HEK293T (cell line): ENCODE measurements at regions not wholly inside any gene's neighbourhood (a gene's known extent, or its start where the extent isn't known, plus 50 kb on each side); places are given as distances from the start of the nearest gene placed in this dataset.
"Not testable (repeated sequence)": the region's sequence is repeated elsewhere in the genome, so short reads cannot be mapped to it uniquely, and the experiment has no call there.

Experiments used
- BHLHE40 ChIP-seq: fragments of 450-650 bp; IDR thresholded peaks from 2 replicates; pipeline ENCODE4 v1.6.1; 2016; ENCODE audit warnings: mild to moderate bottlenecking, moderate library complexity, borderline replicate concordance
- FOXM1 ChIP-seq: fragments of 450-650 bp; IDR thresholded peaks from 2 replicates; pipeline ENCODE4 v1.6.1; 2017; ENCODE audit warnings: mild to moderate bottlenecking, borderline replicate concordance
- HDGF ChIP-seq: fragments of 450-650 bp; IDR thresholded peaks from 2 replicates; pipeline ENCODE4 v1.6.1; 2017; ENCODE audit warnings: antibody characterized with exemption, borderline replicate concordance
- NFRKB ChIP-seq: fragments of 450-650 bp; IDR thresholded peaks from 2 replicates; pipeline ENCODE4 v1.6.1; 2016; ENCODE audit warnings: mild to moderate bottlenecking, moderate library complexity
- ZNF384 ChIP-seq: fragments of 450-650 bp; IDR thresholded peaks from 2 replicates; pipeline ENCODE4 v1.6.1; 2016
- TF ChIP-seq, protein P1 (sequence below): fragments of 450-650 bp; IDR thresholded peaks from 2 replicates; pipeline ENCODE4 v1.6.1; 2016

DNA sequence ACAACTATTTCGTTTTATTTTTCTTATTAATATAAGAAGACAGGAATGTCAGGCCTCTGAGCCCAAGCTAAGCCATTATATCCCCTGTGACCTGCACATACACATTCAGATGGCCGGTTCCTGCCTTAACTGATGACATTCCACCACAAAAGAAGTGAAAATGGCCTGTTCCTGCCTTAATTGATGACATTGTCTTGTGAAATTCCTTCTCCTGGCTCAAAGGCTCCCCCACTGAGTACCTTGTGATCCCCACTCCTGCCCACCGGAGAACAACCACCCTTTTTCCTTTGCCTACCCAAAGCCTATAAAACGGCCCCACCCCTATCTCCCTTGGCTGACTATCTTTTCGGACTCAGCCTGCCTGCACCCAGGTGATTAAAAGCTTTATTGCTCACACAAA, 672.5 kb upstream of the GJE1 start:
- TF ChIP-seq, protein P1, sequence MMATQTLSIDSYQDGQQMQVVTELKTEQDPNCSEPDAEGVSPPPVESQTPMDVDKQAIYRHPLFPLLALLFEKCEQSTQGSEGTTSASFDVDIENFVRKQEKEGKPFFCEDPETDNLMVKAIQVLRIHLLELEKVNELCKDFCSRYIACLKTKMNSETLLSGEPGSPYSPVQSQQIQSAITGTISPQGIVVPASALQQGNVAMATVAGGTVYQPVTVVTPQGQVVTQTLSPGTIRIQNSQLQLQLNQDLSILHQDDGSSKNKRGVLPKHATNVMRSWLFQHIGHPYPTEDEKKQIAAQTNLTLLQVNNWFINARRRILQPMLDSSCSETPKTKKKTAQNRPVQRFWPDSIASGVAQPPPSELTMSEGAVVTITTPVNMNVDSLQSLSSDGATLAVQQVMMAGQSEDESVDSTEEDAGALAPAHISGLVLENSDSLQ: not testable (repeated sequence)
- TF ChIP-seq HDGF, ZNF384, FOXM1, NFRKB, BHLHE40: not testable (repeated sequence)
